ENCODE measurements at regions not wholly inside any gene's neighbourhood (a gene's known extent, or its start where the extent isn't known, plus 50 kb on each side); places are given as distances from the start of the nearest gene placed in this dataset.

DNA sequence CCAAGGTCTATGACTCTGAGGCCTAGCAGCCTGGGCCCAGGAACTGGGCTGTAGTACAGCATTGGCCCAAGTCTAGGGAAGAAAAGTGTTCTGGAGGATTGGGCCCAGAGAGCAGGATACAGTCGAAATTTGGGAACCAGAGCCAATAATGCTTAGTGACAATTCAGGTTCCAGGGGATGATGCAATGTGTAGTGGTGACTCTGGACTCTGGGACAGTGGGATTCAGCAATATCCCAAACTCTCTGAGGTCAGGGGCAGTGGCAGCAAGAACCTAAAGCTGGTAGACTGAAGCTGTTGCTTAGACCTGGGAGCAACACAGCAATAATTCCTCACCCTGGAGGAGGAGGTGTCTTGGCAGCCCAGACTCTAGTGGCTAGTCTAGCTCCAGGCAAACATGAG lies 545.5 kb upstream of the ARGLU1 start:
- ATAC-seq (ENCODE audit: insufficient read depth, low FRiP score) (no peak), DNase-seq (no peak)
- no peak overlapping the region for H3K9ac ChIP-seq (ENCODE audit: insufficient read depth in 1 of 2, low read length in 2 of 2)
- H3K27me3 ChIP-seq (ENCODE audit: control insufficient read depth in 3 of 3, insufficient read depth in 3 of 3, low read length in 2 of 3) = no peaks in the 10 kb centered on the region
- H3K36me3 ChIP-seq (ENCODE audit: control insufficient read depth in 4 of 4, insufficient read depth in 4 of 4, low read length in 4 of 4) = no peaks in the 10 kb centered on the region
- H3K4me1 ChIP-seq (ENCODE audit: control insufficient read depth in 5 of 5, insufficient read depth in 5 of 5, low read length in 5 of 5) = peaks cover 0 to 2% (median 0%) of the 10 kb centered on the region in 5 donors
- whole genome bisulfite sequencing, 2 donors = 89% methylated on average over 1 of the region's 1 CpG
- peaks cover 0 to 7% (median 4%) of the 10 kb centered on the region in 4 donors for H3K9me3 ChIP-seq (ENCODE audit: control insufficient read depth in 4 of 4, insufficient read depth in 3 of 4, low read length in 3 of 4)
- TF ChIP-seq, protein P1, sequence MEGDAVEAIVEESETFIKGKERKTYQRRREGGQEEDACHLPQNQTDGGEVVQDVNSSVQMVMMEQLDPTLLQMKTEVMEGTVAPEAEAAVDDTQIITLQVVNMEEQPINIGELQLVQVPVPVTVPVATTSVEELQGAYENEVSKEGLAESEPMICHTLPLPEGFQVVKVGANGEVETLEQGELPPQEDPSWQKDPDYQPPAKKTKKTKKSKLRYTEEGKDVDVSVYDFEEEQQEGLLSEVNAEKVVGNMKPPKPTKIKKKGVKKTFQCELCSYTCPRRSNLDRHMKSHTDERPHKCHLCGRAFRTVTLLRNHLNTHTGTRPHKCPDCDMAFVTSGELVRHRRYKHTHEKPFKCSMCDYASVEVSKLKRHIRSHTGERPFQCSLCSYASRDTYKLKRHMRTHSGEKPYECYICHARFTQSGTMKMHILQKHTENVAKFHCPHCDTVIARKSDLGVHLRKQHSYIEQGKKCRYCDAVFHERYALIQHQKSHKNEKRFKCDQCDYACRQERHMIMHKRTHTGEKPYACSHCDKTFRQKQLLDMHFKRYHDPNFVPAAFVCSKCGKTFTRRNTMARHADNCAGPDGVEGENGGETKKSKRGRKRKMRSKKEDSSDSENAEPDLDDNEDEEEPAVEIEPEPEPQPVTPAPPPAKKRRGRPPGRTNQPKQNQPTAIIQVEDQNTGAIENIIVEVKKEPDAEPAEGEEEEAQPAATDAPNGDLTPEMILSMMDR (IDR thresholded peaks at IDR 0.05; ENCODE audit: control extremely low read depth, extremely low read depth) = no peak
- no peak overlapping the region for H3K27ac ChIP-seq (ENCODE audit: low read depth in 1 of 2, low read length in 1 of 2)
- H3K4me3 ChIP-seq = no peak overlapping the region

DNA sequence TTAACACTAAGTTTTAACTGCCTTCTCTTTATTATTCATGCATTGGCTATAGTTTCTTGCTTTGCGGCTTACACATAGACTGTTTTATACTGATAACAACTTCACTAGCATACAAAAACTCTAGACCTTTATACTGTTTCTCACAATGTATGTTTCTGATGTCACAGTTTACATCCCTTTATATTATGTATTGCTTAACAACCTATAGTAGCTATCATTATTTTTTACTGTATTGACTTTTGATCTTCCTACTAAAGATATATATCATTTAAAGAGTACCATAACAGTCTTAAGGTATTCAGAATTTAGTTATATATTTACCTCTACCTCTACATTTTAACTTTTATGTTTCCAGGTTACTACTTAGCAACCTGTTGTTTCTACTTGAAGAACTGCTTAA lies 543.3 kb upstream of the ARGLU1 start:
- H3K9me3 ChIP-seq (ENCODE audit: control insufficient read depth in 4 of 4, insufficient read depth in 3 of 4, low read length in 3 of 4) = peaks cover 0 to 10% (median 4%) of the 10 kb centered on the region in 4 donors
- H3K4me3 ChIP-seq = no peak overlapping the region
- ATAC-seq (ENCODE audit: insufficient read depth, low FRiP score) (no peak), DNase-seq (no peak)
- no peaks in the 10 kb centered on the region for H3K27me3 ChIP-seq (ENCODE audit: control insufficient read depth in 3 of 3, insufficient read depth in 3 of 3, low read length in 2 of 3)
- H3K27ac ChIP-seq (ENCODE audit: low read depth in 1 of 2, low read length in 1 of 2) = no peak overlapping the region
- no peaks in the 10 kb centered on the region for H3K4me1 ChIP-seq (ENCODE audit: control insufficient read depth in 5 of 5, insufficient read depth in 5 of 5, low read length in 5 of 5)
- WGBS, 2 donors = 95 to 97% methylated on average over 1 of the region's 1 CpG
- no peaks in the 10 kb centered on the region for H3K36me3 ChIP-seq (ENCODE audit: control insufficient read depth in 4 of 4, insufficient read depth in 4 of 4, low read length in 4 of 4)
- TF ChIP-seq, protein P1 (IDR thresholded peaks at IDR 0.05; ENCODE audit: control extremely low read depth, extremely low read depth) = no peak
- H3K9ac ChIP-seq (ENCODE audit: insufficient read depth in 1 of 2, low read length in 2 of 2) = no peak overlapping the region

DNA sequence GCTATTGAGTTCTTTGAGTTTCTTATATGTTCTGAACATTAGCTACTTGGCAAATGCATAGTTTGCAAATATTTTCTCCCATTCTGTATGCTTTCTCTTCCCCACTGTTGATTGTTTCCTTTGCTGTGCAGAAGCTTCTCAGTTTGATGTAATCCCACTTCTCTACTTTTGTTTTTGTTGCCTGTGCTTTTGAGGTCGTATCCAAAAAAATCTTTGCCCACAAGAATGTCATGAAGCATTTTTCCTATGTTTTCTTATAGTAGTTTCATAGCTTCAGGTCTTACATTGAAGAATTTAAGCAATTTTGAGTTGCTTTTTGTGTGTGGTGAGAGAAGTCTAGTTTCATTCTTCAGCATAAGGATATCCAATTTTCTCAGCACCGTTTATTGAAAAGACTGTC lies 536.7 kb upstream of the ARGLU1 start:
- no peak for ATAC-seq (ENCODE audit: insufficient read depth, low FRiP score)
- WGBS, 2 donors = 50 to 58% methylated on average over 2 of the region's 2 CpGs
- TF ChIP-seq, protein P1 (IDR thresholded peaks at IDR 0.05; ENCODE audit: control extremely low read depth, extremely low read depth) = no peak
- Histone ChIP-seq H3K36me3 (ENCODE audit: control insufficient read depth in 4 of 4, insufficient read depth in 4 of 4, low read length in 4 of 4) (no peaks in the 10 kb centered on the region), H3K9ac (ENCODE audit: insufficient read depth in 1 of 2, low read length in 2 of 2) (no peak overlapping the region), H3K4me1 (ENCODE audit: control insufficient read depth in 5 of 5, insufficient read depth in 5 of 5, low read length in 5 of 5) (no peaks in the 10 kb centered on the region), H3K27me3 (ENCODE audit: control insufficient read depth in 3 of 3, insufficient read depth in 3 of 3, low read length in 2 of 3) (no peaks in the 10 kb centered on the region), H3K27ac (ENCODE audit: low read depth in 1 of 2, low read length in 1 of 2) (no peak overlapping the region), H3K9me3 (ENCODE audit: control insufficient read depth in 4 of 4, insufficient read depth in 3 of 4, low read length in 3 of 4) (peaks cover 0 to 10% (median 2%) of the 10 kb centered on the region in 4 donors), H3K4me3 (no peak overlapping the region)
- DNase-seq = no peak

DNA sequence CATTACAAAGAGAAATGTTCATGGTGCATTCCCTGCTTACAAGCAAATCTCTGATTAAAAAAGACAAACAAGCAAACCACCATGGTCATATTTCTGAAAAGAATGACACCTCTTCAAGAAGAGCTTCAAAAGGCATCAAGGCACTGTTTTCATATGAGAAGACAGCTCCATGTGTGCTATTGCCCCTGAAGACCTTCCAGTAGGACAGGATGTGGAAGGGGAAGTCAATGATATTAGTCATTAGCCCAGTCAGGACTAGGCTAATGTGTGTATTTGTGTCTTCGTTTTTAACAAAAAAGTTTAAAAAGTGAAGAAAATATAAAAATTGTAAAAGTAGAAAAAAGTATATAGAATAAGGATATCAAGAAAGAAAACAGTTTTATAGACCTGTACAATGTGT lies 534.7 kb upstream of the ARGLU1 start:
- Histone ChIP-seq H3K9ac (ENCODE audit: insufficient read depth in 1 of 2, low read length in 2 of 2) (no peak overlapping the region), H3K27ac (ENCODE audit: low read depth in 1 of 2, low read length in 1 of 2) (no peak overlapping the region), H3K4me3 (no peak overlapping the region), H3K4me1 (ENCODE audit: control insufficient read depth in 5 of 5, insufficient read depth in 5 of 5, low read length in 5 of 5) (no peaks in the 10 kb centered on the region), H3K9me3 (ENCODE audit: control insufficient read depth in 4 of 4, insufficient read depth in 3 of 4, low read length in 3 of 4) (no peaks in the 10 kb centered on the region), H3K36me3 (ENCODE audit: control insufficient read depth in 4 of 4, insufficient read depth in 4 of 4, low read length in 4 of 4) (no peaks in the 10 kb centered on the region), H3K27me3 (ENCODE audit: control insufficient read depth in 3 of 3, insufficient read depth in 3 of 3, low read length in 2 of 3) (no peaks in the 10 kb centered on the region)
- TF ChIP-seq, protein P1 (IDR thresholded peaks at IDR 0.05; ENCODE audit: control extremely low read depth, extremely low read depth) = no peak
- WGBS, 2 donors = 71 to 72% methylated on average over 1 of the region's 1 CpG
- DNase-seq (no peak), ATAC-seq (ENCODE audit: insufficient read depth, low FRiP score) (no peak)

Measured in lung (tissue), 11 donors.